ENCODE measurements at regions not wholly inside any gene's neighbourhood (a gene's known extent, or its start where the extent isn't known, plus 50 kb on each side); places are given as distances from the start of the nearest gene placed in this dataset.

GRCh38 chr1:38131024-38131585, 84.5 kb upstream of the POU3F1 start:
- no peak for DNase-seq (ENCODE audit: insufficient read length, low spot score)
- no peak for FAIRE-seq
- TF ChIP-seq POLR2A (IDR thresholded peaks at IDR 0.05; ENCODE audit: low read depth, low read length), result no peak

GRCh38 chr1:38129971-38130370, 83.4 kb upstream of the POU3F1 start:
- FAIRE-seq (no peak), DNase-seq (ENCODE audit: insufficient read length, low spot score) (peak; percentile 62)
- TF ChIP-seq POLR2A (IDR thresholded peaks at IDR 0.05; ENCODE audit: low read depth, low read length), result no peak

DNA sequence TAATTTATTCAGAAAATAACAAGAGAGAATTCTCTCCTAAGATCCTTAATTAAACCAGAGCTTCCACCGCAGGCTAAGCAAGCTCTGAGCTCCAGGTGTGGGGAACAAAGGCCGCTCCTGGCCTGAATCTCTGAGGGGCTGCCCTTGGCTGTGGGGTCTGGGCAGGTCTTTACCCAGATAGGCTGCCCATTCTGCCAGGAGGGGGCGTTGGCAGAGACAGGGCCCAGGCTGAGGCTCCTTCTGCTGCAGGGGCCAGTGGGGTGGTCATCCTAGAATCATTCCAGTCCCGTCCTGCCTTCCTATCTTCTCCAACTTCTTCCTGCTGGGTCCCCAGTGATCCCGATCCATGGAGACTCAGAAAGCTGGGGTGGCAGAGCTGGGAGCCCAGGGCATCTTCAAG, 82.9 kb upstream of the POU3F1 start:
- DNase-seq (ENCODE audit: insufficient read length, low spot score), result no peak
- no peak for TF ChIP-seq POLR2A (IDR thresholded peaks at IDR 0.05; ENCODE audit: low read depth, low read length)
- no peak for FAIRE-seq

- no peak for FAIRE-seq
- TF ChIP-seq POLR2A (IDR thresholded peaks at IDR 0.05; ENCODE audit: low read depth, low read length), result no peak
- DNase-seq (ENCODE audit: insufficient read length, low spot score), result no peak
Measured at GRCh38 chr1:38128926-38129453, 82.4 kb upstream of the POU3F1 start.

DNA sequence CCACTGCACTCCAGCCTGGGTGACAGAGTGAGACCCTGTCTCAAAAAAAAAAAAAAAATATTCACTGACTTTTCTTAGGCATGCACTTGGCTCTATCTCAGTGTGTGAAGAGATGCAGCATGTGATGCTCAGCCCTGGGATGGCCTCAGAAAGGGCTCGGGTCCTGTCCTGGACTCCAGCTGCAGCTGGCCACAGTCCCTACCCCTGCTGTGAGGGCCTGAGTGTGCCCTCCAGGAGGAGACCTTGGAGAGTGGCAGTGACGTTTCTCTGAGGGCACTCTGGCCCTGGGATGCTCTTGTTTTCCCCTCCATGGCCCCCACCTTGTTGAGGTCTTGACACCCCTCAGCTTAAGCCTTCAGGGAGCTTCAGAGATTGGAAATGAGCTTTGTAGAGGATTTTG, 81.9 kb upstream of the POU3F1 start:
- TF ChIP-seq POLR2A (IDR thresholded peaks at IDR 0.05; ENCODE audit: low read depth, low read length), result no peak
- DNase-seq (ENCODE audit: insufficient read length, low spot score), result no peak
- no peak for FAIRE-seq

DNA sequence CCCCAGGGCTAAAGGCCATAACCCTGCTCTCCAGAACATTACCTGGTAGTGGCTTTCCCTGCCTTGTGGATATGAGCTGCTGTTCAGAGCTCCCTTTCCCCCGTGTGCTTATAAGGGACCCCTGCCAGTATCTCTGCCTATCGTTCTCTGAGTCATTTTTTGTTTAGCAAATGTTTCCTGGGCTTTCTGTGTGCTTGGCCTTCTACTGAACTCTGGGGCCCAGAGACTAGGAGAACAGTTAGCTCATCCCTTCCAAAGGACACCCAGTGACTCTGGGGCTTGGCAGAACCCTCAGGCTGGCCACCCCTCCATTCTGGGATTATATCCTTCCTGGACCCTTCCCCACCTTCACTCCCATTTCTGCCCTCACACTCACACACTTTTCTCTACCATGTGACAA, 80.8 kb upstream of the POU3F1 start:
- DNase-seq (ENCODE audit: insufficient read length, low spot score) (no peak), FAIRE-seq (no peak)
- no peak for TF ChIP-seq POLR2A (IDR thresholded peaks at IDR 0.05; ENCODE audit: low read depth, low read length)

DNA sequence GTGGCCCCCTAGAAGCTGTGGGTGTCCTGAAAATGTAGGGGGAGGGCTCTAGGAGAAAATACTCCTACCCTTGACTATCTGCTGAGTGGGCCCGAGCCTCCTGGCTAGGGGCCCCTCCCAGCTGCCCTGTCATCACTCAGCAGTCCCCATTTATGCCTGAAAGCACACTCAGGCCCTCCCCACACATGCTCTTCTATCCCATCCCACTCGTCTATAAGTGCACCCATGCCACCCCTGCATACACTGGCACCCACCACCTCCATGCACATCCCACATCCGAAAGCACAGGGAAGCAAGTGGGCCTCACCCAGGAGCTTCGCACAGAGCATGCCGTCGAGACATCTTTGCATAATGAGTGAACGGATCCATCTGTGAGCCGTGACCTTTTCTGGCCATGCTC, 80.4 kb upstream of the POU3F1 start:
- TF ChIP-seq POLR2A (IDR thresholded peaks at IDR 0.05; ENCODE audit: low read depth, low read length), result no peak
- DNase-seq (ENCODE audit: insufficient read length, low spot score) (no peak), FAIRE-seq (no peak)

DNA sequence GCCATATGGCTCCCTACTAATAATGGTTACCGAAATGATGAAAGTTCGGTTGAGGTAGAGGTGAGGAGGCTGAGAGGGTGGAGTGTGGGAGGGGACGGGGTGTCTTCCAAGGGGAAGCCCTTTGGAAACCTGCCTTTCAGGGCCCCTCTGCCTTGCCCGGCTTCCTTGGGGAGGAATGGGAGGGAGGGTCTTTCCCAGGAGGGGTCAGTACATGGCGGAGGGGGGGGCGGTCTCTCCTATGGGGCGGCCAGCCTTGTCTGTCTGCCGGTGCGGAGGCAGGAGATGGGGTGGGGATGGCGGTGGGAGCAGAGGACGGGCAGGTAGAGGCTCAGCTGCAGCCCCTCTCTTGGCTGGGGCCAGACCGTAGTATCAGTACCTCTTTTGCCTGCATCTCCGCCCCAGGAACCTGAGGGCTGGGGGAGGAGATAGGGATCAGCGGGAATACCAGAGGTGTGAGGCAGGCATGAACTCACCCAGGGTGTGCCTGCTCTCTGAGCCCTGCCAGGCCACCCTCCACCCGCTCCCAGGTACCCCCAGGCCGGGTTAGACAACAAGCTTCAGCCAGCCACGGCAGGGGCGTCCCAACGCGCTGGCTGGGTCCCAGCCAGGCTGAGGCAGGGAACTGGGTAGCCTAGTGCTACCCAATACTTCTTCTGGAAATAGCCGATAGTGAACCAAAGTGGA, 79.4 kb upstream of the POU3F1 start:
- no peak for FAIRE-seq
- no peak for DNase-seq (ENCODE audit: insufficient read length, low spot score)
- no peak for TF ChIP-seq POLR2A (IDR thresholded peaks at IDR 0.05; ENCODE audit: low read depth, low read length)

GRCh38 chr1:38125016-38125415, 78.4 kb upstream of the POU3F1 start:
- FAIRE-seq (no peak), DNase-seq (ENCODE audit: insufficient read length, low spot score) (no peak)
- no peak for TF ChIP-seq POLR2A (IDR thresholded peaks at IDR 0.05; ENCODE audit: low read depth, low read length)

- TF ChIP-seq POLR2A (IDR thresholded peaks at IDR 0.05; ENCODE audit: low read depth, low read length), result no peak
- DNase-seq (ENCODE audit: insufficient read length, low spot score), result peak; percentile 87
- peak; percentile 30 for FAIRE-seq
Measured at GRCh38 chr1:38123356-38124135, 77.0 kb upstream of the POU3F1 start.

DNA sequence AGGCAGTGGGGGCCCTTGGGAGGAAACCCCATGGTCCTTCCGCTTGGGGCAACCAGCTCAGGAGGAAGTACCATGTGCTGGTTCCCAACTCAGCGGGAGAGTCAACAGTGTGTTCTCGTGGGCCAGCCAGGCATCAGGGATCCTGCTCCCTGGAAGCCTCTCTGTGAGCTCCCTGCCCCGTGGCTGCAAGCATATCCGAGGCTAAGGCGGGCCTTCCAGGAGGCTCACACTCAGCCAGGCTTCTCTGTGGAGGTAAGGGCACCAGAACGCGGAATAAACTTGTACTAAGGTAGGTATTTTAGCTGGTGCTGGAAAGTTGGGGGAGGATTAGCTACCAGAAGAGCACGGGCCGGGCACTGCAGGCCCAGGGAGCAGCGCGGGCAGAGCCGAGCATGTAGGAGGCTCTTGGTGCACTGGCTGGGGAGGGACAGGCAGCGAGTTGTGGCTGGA, 74.7 kb upstream of the POU3F1 start:
- FAIRE-seq, result no peak
- no peak for DNase-seq (ENCODE audit: insufficient read length, low spot score)
- no peak for TF ChIP-seq POLR2A (IDR thresholded peaks at IDR 0.05; ENCODE audit: low read depth, low read length)

- DNase-seq (ENCODE audit: insufficient read length, low spot score) (no peak), FAIRE-seq (no peak)
- no peak for TF ChIP-seq POLR2A (IDR thresholded peaks at IDR 0.05; ENCODE audit: low read depth, low read length)
Measured at GRCh38 chr1:38120552-38121230, 74.1 kb upstream of the POU3F1 start.

GRCh38 chr1:38118976-38119375, 72.4 kb upstream of the POU3F1 start:
- TF ChIP-seq POLR2A (IDR thresholded peaks at IDR 0.05; ENCODE audit: low read depth, low read length), result no peak
- DNase-seq (ENCODE audit: insufficient read length, low spot score) (no peak), FAIRE-seq (no peak)

DNA sequence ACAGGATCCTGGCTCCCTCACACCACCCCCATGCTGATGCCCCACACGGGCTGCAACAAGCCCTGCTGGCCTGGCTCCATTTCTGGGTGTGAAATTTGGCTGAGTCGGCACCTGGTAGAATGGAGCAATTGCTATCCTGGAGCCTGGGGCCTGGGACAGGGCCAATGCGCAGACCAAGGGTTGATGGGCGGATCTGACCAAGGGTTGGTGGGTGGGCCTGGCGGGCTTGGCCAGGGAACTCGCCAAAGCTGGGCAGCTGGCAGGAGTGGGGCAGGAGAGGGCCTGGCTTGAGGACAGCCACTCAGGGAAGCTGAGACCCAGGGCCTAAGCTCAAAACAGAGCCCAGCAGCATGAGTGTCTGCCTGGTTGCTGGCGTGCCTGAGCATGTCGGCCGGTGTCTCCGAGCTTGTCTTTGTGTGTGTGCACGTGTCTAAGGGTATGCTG, 70.9 kb upstream of the POU3F1 start:
- DNase-seq (ENCODE audit: insufficient read length, low spot score) (no peak), FAIRE-seq (no peak)
- no peak for TF ChIP-seq POLR2A (IDR thresholded peaks at IDR 0.05; ENCODE audit: low read depth, low read length)

Measured in H54 (cell line).